Adrenal gland (tissue), 9 donors: ENCODE measurements at regions not wholly inside any gene's neighbourhood (a gene's known extent, or its start where the extent isn't known, plus 50 kb on each side); places are given as distances from the start of the nearest gene placed in this dataset.

Experiments
- DNase-seq, 7 donors: peaks; one replicate each; pipeline ENCODE4 v3.0.0-alpha.2; 2019 to 2020
- H3K27ac ChIP-seq, 5 donors: fragments of 200-600 bp; sonication (generic) in 4 of 5; 1 replicate in 3 of 5; 2 replicates in 2 of 5; pipeline versions ENCODE4 v1.5.1 to v1.8.0; 2016 to 2020; ENCODE audit warnings: mild to moderate bottlenecking in 1 of 5
- H3K27me3 ChIP-seq: fragments of 200-600 bp; 2 replicates; pipeline ENCODE4 v1.8.0; 2021
- H3K36me3 ChIP-seq, 2 donors: fragments of 200-600 bp; replicated peaks in 1 of 2; 1 replicate in 1 of 2; 2 replicates in 1 of 2; pipeline versions ENCODE4 v1.5.1 to v1.8.0; 2018 to 2022
- H3K4me1 ChIP-seq, 2 donors: fragments of 200-600 bp; replicated peaks in 1 of 2; 1 replicate in 1 of 2; 2 replicates in 1 of 2; pipeline versions ENCODE4 v1.5.1 to v1.8.0; 2018 to 2021
- H3K4me3 ChIP-seq, 4 donors: fragments of 200-600 bp; sonication (generic) in 3 of 4; one replicate each; pipeline ENCODE4 v1.5.1; 2016 to 2018
- H3K9me3 ChIP-seq, 3 donors: fragments of 200-600 bp; sonication (generic) in 1 of 3; replicated peaks in 1 of 3; 1 replicate in 2 of 3; 2 replicates in 1 of 3; pipeline versions ENCODE4 v1.5.1 to v1.8.0; 2016 to 2021
- CTCF ChIP-seq, 6 experiments: fragments of 450-650 bp in 4 of 6; fragments of 200-600 bp in 2 of 6; sonication (generic) in 1 of 6; IDR thresholded peaks; 1 replicate in 5 of 6; 2 replicates in 1 of 6; pipeline versions ENCODE4 v1.5.1 to v1.8.0; 2016 to 2021; ENCODE audit warnings: antibody characterized with exemption in 6 of 6, mild to moderate bottlenecking in 2 of 6, moderate library complexity in 1 of 6
- POLR2A ChIP-seq, 2 donors: fragments of 450-650 bp; IDR thresholded peaks; one replicate each; pipeline ENCODE4 v1.6.1; 2017; ENCODE audit warnings: antibody characterized with exemption in 2 of 2, mild to moderate bottlenecking in 2 of 2, moderate library complexity in 1 of 2
- WGBS, 4 donors: extraction: QIAGEN DNeasy Blood & Tissue Kit in 2 of 4; methylation state at CpG; one replicate each; pipeline versions ENCODE4 v1.1.5 to v1.1.7; 2013 to 2017; 5-methylcytosine and 5-hydroxymethylcytosine counted together
- intact Hi-C, 2 donors: fragments of 100-400 bp; cut with DNase I; formaldehyde crosslinking; loops; one replicate each; pipeline versions ENCODE4 v1.14.1 to v1.15.0; 2022 to 2023
- donor health status: healthy with polysubstance abuse.
- donor health status: Bipolar disorder and iron deficiency.
- donor health status: DM: yes; HTN: yes; CAD: no.
- donor health status: DM: no; HTN: no; CAD: no.
- donor health status: DM: no; HTN: no; CAD: no.

DNA sequence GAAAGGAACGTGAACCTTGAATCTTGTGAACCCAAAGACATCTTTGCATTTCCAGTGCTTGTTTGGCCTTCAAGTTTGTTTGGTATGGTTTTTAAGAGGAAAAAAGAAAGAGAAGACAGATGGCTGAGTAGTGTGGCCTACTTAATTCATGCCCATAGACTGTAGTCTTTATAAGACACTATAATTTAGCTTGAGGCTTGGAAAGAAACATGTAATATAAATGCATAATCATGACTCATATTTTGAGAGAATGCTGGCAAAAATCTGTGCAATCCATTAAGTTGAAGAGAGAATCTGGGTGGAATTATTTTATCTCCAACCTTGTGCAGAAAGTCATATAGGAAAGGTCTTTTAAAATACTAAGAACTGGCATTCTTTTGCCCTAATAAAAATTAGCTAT lies 179.3 kb downstream of the SIPA1L2 start:
- no peak overlapping the region for H3K27ac ChIP-seq
- intact Hi-C loops, result no loop called here
- H3K36me3 ChIP-seq, result no peaks in the 10 kb centered on the region
- no peak overlapping the region for H3K4me3 ChIP-seq
- DNase-seq, result no peak
- 90 to 98% (median 93%) methylated on average over 1 of the region's 1 CpG for WGBS, 4 donors
- H3K27me3 ChIP-seq, result no peaks in the 10 kb centered on the region
- H3K9me3 ChIP-seq, result no peaks in the 10 kb centered on the region
- peaks cover 0 to 11% of the 10 kb centered on the region in 2 donors for H3K4me1 ChIP-seq
- TF ChIP-seq CTCF (IDR thresholded peaks at IDR 0.05) (no peak), POLR2A (IDR thresholded peaks at IDR 0.05) (no peak)

DNA sequence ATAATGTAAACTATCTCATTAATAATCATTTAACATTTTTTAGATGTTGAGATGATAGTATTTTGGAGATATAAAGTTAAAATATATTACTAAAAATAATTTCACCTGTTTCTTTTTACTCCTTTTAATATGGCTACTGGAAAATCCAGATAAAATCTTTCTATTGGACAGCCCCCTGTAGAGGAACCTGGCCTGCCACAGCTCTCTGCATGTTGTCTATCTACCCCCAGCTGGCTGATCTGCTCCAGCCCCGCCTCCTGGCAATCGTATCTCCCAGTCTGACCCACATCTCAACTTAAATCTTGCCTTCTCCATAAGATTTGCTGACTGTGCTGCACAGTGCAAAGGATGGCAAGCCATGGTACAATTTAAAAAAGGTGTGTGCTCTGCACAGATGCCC lies 182.8 kb downstream of the SIPA1L2 start:
- intact Hi-C loops, result no loop called here
- 73 to 88% (median 84%) methylated on average over 2 of the region's 2 CpGs for WGBS, 4 donors
- H3K27me3 ChIP-seq, result no peaks in the 10 kb centered on the region
- H3K9me3 ChIP-seq, result no peaks in the 10 kb centered on the region
- no peaks in the 10 kb centered on the region for H3K4me1 ChIP-seq
- no peak overlapping the region for H3K27ac ChIP-seq
- no peak for DNase-seq
- H3K4me3 ChIP-seq, result no peak overlapping the region
- TF ChIP-seq POLR2A (IDR thresholded peaks at IDR 0.05), result no peak
- H3K36me3 ChIP-seq, result no peaks in the 10 kb centered on the region

DNA sequence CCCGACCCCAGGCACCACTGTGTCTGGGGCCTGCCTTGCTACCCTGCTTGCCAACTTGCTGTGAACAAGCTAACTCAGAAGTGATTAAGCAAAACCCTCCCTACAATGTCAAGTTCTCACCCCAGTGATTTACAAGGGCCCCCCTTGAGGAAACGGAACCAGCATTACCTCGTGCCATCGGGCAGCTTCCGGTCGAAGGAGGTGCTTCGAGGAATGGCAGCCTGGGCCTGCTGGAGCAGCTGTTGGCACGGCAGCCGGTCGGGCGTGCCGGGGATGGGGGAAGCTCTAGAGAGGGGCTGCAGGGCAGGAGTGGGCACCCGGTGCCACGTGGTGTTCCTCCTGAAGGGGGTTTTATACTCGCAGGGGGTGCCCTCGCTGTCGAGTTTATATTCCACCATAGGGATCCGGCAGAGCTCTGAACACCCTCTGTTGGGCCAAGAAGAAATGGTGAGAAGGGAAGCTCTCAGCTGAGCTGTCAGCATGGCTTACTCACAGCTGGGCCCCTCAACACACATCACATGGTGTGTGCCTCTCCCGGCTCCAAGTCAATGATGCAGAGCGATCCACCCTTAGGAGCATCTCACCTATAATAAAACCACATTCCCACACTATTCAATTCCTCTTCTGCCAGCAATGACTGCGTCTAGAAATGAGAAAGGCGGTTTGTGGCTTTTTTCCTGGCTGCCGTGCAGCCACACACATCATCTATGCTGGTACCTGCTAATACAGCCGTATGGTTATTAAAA lies 184.4 kb downstream of the SIPA1L2 start:
- Histone ChIP-seq H3K27ac (no peak overlapping the region), H3K4me1 (peaks cover 0 to 3% of the 10 kb centered on the region in 2 donors), H3K36me3 (no peaks in the 10 kb centered on the region), H3K4me3 (no peak overlapping the region), H3K9me3 (no peaks in the 10 kb centered on the region), H3K27me3 (no peaks in the 10 kb centered on the region)
- no peak for TF ChIP-seq POLR2A (IDR thresholded peaks at IDR 0.05)
- no peak for TF ChIP-seq CTCF (IDR thresholded peaks at IDR 0.05)
- intact Hi-C loops, result no loop called here
- WGBS, 4 donors, result 92 to 97% (median 96%) methylated on average over 10 to 24 of the region's 24 CpGs
- no peak for DNase-seq

GRCh38 chr1:232443372-232443771 lies 186.6 kb downstream of the SIPA1L2 start:
- no peak for TF ChIP-seq POLR2A (IDR thresholded peaks at IDR 0.05)
- TF ChIP-seq CTCF (IDR thresholded peaks at IDR 0.05), result no peak
- Histone ChIP-seq H3K36me3 (no peaks in the 10 kb centered on the region), H3K4me3 (no peak overlapping the region), H3K27ac (no peak overlapping the region), H3K9me3 (no peaks in the 10 kb centered on the region), H3K4me1 (peaks cover 6 to 11% of the 10 kb centered on the region in 2 donors), H3K27me3 (no peaks in the 10 kb centered on the region)
- intact Hi-C loops, result no loop called here
- 79 to 83% (median 82%) methylated on average over 7 of the region's 7 CpGs for WGBS, 4 donors
- no peak for DNase-seq

DNA sequence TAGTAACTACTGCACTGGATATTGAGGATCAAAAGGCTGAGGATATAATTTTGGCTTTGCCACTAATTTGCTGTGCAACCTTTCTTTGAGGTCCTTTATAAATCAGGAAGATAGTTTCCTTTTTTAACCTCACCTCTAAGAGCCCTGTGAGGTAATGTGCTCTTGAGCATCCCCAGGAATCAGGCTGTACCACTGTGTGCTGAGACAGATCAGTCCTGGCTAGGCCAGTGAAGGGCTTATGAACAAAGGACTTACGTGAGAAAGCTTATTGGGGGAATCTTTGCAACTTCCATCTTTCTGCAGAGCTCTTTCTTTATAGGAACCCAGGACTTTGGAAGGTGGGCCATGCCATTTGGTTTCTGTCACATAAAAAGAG lies 188.9 kb downstream of the SIPA1L2 start:
- no peak for DNase-seq
- no peaks in the 10 kb centered on the region for H3K9me3 ChIP-seq
- no peaks in the 10 kb centered on the region for H3K36me3 ChIP-seq
- intact Hi-C loops, result no loop called here
- WGBS, 4 donors, result 96 to 100% (median 99%) methylated on average over 1 of the region's 1 CpG
- no peak for TF ChIP-seq CTCF (IDR thresholded peaks at IDR 0.05)
- TF ChIP-seq POLR2A (IDR thresholded peaks at IDR 0.05), result no peak
- peaks cover 6 to 11% of the 10 kb centered on the region in 2 donors for H3K4me1 ChIP-seq
- H3K27ac ChIP-seq, result peak overlapping the region in 1 of 5 donors; percentile 38
- no peaks in the 10 kb centered on the region for H3K27me3 ChIP-seq
- H3K4me3 ChIP-seq, result no peak overlapping the region
